ENCODE measurements at regions not wholly inside any gene's neighbourhood (a gene's known extent, or its start where the extent isn't known, plus 50 kb on each side); places are given as distances from the start of the nearest gene placed in this dataset.

DNA sequence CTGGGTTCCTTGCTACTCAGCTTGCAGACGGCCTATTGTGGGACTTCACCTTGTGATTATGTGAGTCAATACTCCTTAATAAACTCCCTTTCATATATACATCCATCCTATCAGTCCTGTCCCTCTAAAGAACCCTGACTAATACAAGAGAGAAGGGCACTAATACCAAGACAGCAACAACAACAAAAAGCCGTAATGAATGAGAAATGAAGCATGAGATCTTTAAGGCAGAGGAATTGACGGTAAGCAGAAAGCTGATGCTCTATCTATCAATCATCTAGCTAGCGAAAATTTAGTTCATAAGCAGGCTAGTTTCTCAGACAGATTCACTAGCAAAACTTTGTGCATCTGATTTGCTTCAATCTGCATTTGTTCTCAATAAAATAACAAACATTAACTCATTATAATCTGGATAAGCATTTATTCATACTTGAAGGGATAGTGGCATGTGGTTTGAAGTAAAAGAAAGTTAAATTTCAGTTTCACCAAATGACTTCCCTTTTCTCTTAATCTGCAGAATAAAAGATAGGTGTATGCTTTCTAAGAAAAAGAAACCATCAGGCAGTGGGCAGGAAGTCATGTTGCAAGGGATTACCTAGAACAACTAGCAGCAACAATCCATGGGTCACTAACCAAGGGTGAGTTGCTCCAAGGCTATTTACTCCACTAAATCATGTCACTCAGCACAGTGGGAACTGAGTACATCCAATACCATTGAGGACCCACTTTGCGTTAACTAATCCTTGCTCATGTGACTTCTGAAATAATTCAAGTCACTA is 376.5 kb downstream of the TMEM182 start:
- no peak for DNase-seq (ENCODE audit: low spot score)
- TF ChIP-seq, protein P1, sequence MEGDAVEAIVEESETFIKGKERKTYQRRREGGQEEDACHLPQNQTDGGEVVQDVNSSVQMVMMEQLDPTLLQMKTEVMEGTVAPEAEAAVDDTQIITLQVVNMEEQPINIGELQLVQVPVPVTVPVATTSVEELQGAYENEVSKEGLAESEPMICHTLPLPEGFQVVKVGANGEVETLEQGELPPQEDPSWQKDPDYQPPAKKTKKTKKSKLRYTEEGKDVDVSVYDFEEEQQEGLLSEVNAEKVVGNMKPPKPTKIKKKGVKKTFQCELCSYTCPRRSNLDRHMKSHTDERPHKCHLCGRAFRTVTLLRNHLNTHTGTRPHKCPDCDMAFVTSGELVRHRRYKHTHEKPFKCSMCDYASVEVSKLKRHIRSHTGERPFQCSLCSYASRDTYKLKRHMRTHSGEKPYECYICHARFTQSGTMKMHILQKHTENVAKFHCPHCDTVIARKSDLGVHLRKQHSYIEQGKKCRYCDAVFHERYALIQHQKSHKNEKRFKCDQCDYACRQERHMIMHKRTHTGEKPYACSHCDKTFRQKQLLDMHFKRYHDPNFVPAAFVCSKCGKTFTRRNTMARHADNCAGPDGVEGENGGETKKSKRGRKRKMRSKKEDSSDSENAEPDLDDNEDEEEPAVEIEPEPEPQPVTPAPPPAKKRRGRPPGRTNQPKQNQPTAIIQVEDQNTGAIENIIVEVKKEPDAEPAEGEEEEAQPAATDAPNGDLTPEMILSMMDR (IDR thresholded peaks at IDR 0.05; ENCODE audit: extremely low read depth, missing control alignments) = no peak

DNA sequence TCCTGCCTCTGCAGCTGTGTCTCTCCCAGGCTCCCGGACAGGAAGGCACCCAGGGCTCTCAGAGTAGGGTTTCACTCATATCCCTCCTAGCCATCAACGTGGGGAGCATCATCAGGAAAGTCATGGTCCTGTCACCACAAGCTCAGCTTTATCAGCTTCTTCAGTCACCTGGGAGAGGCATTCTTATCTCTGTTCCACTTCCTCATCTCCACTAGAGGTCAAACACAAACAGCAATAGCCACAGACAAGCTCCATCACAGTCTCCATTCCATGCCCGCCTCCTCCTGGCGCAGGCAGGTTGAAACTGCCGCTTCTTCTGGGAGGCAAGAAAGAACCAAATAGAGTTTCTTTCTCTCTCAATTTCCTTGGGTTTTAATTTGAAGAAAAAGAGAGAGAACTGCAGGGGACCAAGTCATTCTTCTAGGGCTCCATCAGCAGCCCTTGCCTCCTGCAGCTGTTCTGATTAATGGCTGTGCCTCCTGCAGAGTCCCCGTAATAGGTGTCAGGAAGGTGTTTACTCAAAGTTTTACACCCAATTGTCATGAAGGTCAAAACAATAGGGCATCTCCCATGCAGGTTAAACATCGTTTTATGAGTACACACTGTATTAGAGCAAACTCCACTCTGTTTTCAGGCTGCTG is 377.9 kb downstream of the TMEM182 start:
- TF ChIP-seq, protein P1 (IDR thresholded peaks at IDR 0.05; ENCODE audit: extremely low read depth, missing control alignments) = no peak
- no peak for DNase-seq (ENCODE audit: low spot score)

DNA sequence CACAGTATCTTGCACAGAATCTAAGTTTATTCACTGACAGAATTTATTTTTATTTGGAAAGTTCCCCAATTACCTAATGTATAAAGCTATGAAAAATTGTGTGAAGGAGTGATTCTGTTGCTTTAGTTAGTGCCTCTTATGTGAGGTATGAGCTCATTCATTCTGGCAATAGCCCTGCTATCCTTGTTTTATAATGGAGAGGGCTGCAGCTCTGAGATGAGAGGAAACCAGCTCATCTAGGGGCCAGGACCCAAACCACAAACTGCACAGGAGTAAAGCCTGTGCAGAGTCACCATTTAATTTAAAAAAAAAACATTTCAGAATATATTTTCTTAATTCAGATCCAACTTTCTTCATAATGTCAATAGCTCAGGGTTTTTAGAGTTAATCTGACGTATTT is 383.0 kb downstream of the TMEM182 start:
- no peak for DNase-seq (ENCODE audit: low spot score)
- TF ChIP-seq, protein P1 (IDR thresholded peaks at IDR 0.05; ENCODE audit: extremely low read depth, missing control alignments) = no peak

DNA sequence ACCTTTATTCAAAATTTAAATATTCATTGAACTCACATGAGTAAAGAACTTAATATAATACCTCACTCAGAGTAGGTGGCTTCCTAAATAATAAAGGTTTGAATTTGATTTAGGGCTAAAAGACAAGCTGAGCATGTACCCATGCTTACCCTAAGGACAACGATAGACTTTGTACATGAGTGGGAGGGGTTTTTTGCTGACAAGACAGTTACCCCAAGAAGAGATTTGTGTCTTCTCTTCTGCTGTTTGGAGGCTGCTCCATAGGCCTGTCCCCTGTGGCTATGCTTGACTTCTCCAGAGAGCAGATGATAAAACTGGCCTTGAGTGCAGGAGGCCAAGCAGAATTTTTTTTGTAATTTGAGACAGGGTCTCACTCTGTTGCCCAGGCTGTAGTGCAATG is 383.9 kb downstream of the TMEM182 start:
- no peak for DNase-seq (ENCODE audit: low spot score)
- TF ChIP-seq, protein P1 (IDR thresholded peaks at IDR 0.05; ENCODE audit: extremely low read depth, missing control alignments) = no peak

DNA sequence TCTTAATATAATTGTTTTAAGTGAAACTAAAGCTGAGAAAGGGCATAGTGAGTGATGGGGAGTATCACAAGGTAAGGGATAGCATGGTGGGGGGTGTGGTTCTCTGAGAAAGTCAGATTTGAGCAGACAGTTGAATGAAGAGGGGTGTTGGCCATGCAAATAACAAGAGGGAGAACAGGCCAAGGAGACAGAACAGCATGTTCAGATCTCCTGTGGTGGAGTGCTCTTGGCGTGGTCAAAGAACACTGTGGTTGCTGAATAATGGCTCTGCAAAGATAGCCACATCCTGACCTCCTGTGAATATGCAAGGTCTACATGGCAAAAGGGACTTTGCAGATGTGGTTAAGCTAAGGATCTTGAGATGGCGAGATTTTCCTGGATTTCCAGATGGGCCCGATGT is 389.2 kb downstream of the TMEM182 start:
- TF ChIP-seq, protein P1 (IDR thresholded peaks at IDR 0.05; ENCODE audit: extremely low read depth, missing control alignments) = no peak
- DNase-seq (ENCODE audit: low spot score) = no peak

DNA sequence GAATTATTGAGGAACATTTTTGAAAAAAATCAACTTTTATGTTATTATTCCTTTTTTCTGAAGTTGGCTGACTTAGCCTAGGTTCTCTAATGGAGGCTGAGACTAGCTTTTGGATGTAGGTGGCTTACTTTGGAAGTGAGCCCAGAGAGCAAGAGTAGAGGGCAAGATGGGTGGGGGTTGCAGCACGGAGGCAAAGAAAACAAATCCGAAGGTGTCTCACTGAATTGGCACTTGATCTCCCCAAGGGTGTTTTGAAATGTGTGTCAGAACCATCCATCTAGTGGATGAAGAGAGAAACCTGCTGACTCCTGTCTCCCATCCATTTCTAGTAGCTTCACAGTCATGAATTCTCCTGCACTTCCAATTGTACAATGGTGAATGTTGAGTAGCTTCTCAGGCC is 390.7 kb downstream of the TMEM182 start:
- TF ChIP-seq, protein P1 (IDR thresholded peaks at IDR 0.05; ENCODE audit: extremely low read depth, missing control alignments) = no peak
- DNase-seq (ENCODE audit: low spot score) = no peak

DNA sequence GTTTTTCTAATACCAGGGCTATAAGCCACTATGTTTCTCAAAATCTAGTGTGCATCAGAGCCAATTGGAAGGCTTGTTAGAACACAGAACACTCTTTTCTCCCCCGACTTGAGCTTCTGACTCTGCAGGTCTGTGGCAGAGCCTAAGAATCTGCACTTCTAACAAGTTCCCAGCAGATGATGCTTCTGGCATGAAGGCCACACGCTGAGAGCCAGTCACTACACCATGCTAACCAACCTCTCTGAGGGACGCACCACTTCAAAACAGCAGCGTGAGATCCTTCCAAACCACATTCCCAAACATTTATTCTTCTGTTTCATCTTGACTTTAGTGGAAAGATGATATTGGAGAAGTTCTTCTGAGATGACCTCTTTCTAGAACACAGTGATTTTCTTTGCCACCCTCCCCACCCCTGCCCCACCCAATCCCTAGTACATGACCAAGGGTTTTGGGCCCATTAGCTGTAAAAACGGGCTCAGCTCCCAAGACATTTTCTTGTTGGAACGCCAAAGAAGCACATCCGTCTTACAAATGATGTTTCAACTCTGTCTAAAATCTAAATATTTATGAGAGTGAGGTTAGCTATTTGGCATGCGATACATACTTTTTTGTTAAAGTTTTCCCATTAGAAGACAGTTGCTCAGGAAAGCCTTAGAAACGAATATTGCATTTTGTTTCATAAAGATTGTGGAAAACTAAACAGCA is 391.9 kb downstream of the TMEM182 start:
- no peak for DNase-seq (ENCODE audit: low spot score)
- TF ChIP-seq, protein P1 (IDR thresholded peaks at IDR 0.05; ENCODE audit: extremely low read depth, missing control alignments) = no peak

Measured in GM20000 (cell line).